ENCODE measurements at regions not wholly inside any gene's neighbourhood (a gene's known extent, or its start where the extent isn't known, plus 50 kb on each side); places are given as distances from the start of the nearest gene placed in this dataset.

DNA sequence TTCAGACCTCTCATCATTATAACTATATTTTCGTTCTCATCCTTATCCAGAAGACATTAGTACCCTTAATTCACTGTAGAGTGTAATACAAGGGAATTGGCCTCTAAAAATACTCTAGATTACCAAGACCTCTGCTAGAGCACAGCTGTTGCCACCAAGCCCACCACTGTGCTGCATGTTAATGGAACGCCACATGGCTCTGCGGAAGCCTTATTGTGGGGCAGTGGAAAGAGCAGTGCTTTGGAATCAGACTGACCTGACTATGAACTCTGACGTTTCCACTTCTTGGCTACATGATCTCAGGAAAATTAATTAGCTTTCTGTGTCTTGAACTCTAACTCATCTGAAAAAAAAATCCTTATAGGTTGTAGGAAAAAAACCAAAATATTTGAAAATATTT is 222.1 kb downstream of the LMX1A start:
- TF ChIP-seq, protein P1, sequence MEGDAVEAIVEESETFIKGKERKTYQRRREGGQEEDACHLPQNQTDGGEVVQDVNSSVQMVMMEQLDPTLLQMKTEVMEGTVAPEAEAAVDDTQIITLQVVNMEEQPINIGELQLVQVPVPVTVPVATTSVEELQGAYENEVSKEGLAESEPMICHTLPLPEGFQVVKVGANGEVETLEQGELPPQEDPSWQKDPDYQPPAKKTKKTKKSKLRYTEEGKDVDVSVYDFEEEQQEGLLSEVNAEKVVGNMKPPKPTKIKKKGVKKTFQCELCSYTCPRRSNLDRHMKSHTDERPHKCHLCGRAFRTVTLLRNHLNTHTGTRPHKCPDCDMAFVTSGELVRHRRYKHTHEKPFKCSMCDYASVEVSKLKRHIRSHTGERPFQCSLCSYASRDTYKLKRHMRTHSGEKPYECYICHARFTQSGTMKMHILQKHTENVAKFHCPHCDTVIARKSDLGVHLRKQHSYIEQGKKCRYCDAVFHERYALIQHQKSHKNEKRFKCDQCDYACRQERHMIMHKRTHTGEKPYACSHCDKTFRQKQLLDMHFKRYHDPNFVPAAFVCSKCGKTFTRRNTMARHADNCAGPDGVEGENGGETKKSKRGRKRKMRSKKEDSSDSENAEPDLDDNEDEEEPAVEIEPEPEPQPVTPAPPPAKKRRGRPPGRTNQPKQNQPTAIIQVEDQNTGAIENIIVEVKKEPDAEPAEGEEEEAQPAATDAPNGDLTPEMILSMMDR (conservative IDR thresholded peaks at IDR 0.05 in 1 of 2, IDR thresholded peaks at IDR 0.05 in 1 of 2; ENCODE audit: extremely low read depth in 1 of 2, insufficient read depth in 1 of 2, low read depth in 1 of 2, low read length in 2 of 2) = no peak
- TF ChIP-seq EZH2 (IDR thresholded peaks at IDR 0.05; ENCODE audit: borderline replicate concordance, low read length) = no peak

Measured in mammary epithelial cell (primary cell).